Prostate gland (tissue), 2 donors: ENCODE measurements at regions not wholly inside any gene's neighbourhood (a gene's known extent, or its start where the extent isn't known, plus 50 kb on each side); places are given as distances from the start of the nearest gene placed in this dataset.

Experiments
- DNase-seq: peaks from one replicate; pipeline ENCODE4 v3.0.0-alpha.2; 2019; ENCODE audit warnings: low spot score
- H3K27ac ChIP-seq, 2 donors: fragments of 200-600 bp; sonication (generic); 2 replicates each; pipeline ENCODE4 v1.5.1; 2017 to 2019
- H3K27me3 ChIP-seq: fragments of 200-600 bp; sonication (generic); replicated peaks from 2 replicates; pipeline ENCODE4 v1.5.1; 2019; ENCODE audit not compliant: insufficient read depth
- H3K36me3 ChIP-seq, 2 donors: fragments of 200-600 bp; sonication (generic); 1 replicate in 1 of 2; 2 replicates in 1 of 2; pipeline versions ENCODE4 v1.5.1 to v1.8.1; 2017 to 2019
- H3K4me1 ChIP-seq: fragments of 200-600 bp; sonication (generic); replicated peaks from 2 replicates; pipeline ENCODE4 v1.5.1; 2019
- H3K4me3 ChIP-seq, 2 donors: fragments of 200-600 bp; sonication (generic); 2 replicates each; pipeline ENCODE4 v1.5.1; 2017 to 2019
- H3K9me3 ChIP-seq: fragments of 200-600 bp; sonication (generic); 2 replicates; pipeline ENCODE4 v1.5.1; 2017
- CTCF ChIP-seq, 4 experiments: fragments of 200-600 bp in 2 of 4; fragments of 450-650 bp in 2 of 4; sonication (generic) in 2 of 4; IDR thresholded peaks; 1 replicate in 3 of 4; 2 replicates in 1 of 4; pipeline ENCODE4 v1.5.1; 2016 to 2019; ENCODE audit warnings: antibody characterized with exemption in 4 of 4, mild to moderate bottlenecking in 2 of 4, moderate library complexity in 2 of 4
- POLR2A ChIP-seq: fragments of 450-650 bp; IDR thresholded peaks from one replicate; pipeline ENCODE4 v1.6.1; 2016; ENCODE audit warnings: antibody characterized with exemption, mild to moderate bottlenecking
- POLR2AphosphoS5 ChIP-seq: sonication (generic); formaldehyde crosslinking; IDR thresholded peaks from one replicate; pipeline ENCODE4 v1.6.1; 2017; ENCODE audit warnings: antibody characterized with exemption
- WGBS: methylation state at CpG from one replicate; pipeline ENCODE4 v1.1.5; 2018; 5-methylcytosine and 5-hydroxymethylcytosine counted together
- intact Hi-C: fragments of 100-400 bp; cut with DNase I; formaldehyde crosslinking; loops from one replicate; pipeline ENCODE4 v1.14.2; 2022

GRCh38 chr1:224061436-224061835, 52.5 kb upstream of the FBXO28 start:
- TF ChIP-seq CTCF (IDR thresholded peaks at IDR 0.05) (no peak), POLR2AphosphoS5 (no peak), POLR2A (no peak)
- no peaks in the 10 kb centered on the region for H3K36me3 ChIP-seq
- no peak overlapping the region for H3K27ac ChIP-seq
- H3K4me1 ChIP-seq: no peaks in the 10 kb centered on the region
- no peak overlapping the region for H3K4me3 ChIP-seq
- WGBS: 62% methylated on average over 2 of the region's 2 CpGs
- H3K27me3 ChIP-seq: no peaks in the 10 kb centered on the region
- intact Hi-C loops: no loop called here
- DNase-seq: no peak
- H3K9me3 ChIP-seq: no peaks in the 10 kb centered on the region

GRCh38 chr1:224059897-224060427, 53.9 kb upstream of the FBXO28 start:
- Histone ChIP-seq H3K4me3 (no peak overlapping the region), H3K4me1 (no peaks in the 10 kb centered on the region), H3K27ac (no peak overlapping the region), H3K9me3 (no peaks in the 10 kb centered on the region), H3K36me3 (no peaks in the 10 kb centered on the region), H3K27me3 (no peaks in the 10 kb centered on the region)
- TF ChIP-seq POLR2AphosphoS5: no peak
- no peak for TF ChIP-seq POLR2A
- no peak for TF ChIP-seq CTCF (IDR thresholded peaks at IDR 0.05)
- WGBS: 86% methylated on average over 6 of the region's 6 CpGs
- intact Hi-C loops: no loop called here
- DNase-seq: no peak

- WGBS: 89% methylated on average over 5 of the region's 5 CpGs
- Histone ChIP-seq H3K36me3 (no peaks in the 10 kb centered on the region), H3K27ac (no peak overlapping the region), H3K4me3 (no peak overlapping the region), H3K9me3 (no peaks in the 10 kb centered on the region), H3K4me1 (no peaks in the 10 kb centered on the region), H3K27me3 (no peaks in the 10 kb centered on the region)
- intact Hi-C loops: no loop called here
- no peak for TF ChIP-seq POLR2A
- TF ChIP-seq CTCF (IDR thresholded peaks at IDR 0.05): no peak
- TF ChIP-seq POLR2AphosphoS5: no peak
- DNase-seq: no peak
These were observed 55.6 kb upstream of the FBXO28 start for GRCh38 chr1:224058303-224058702.

GRCh38 chr1:224057461-224058199, 56.3 kb upstream of the FBXO28 start:
- Histone ChIP-seq H3K36me3 (no peaks in the 10 kb centered on the region), H3K27ac (no peak overlapping the region), H3K27me3 (no peaks in the 10 kb centered on the region), H3K4me1 (no peaks in the 10 kb centered on the region), H3K4me3 (no peak overlapping the region), H3K9me3 (no peaks in the 10 kb centered on the region)
- TF ChIP-seq POLR2AphosphoS5 (no peak), CTCF (IDR thresholded peaks at IDR 0.05) (no peak), POLR2A (no peak)
- WGBS: 87% methylated on average over 7 of the region's 7 CpGs
- no peak for DNase-seq
- intact Hi-C loops: no loop called here

GRCh38 chr1:224054611-224055010, 59.3 kb upstream of the FBXO28 start:
- no peak for DNase-seq
- H3K9me3 ChIP-seq: no peaks in the 10 kb centered on the region
- H3K4me1 ChIP-seq: no peaks in the 10 kb centered on the region
- intact Hi-C loops: no loop called here
- WGBS: 68% methylated on average over 3 of the region's 3 CpGs
- no peak overlapping the region for H3K27ac ChIP-seq
- no peaks in the 10 kb centered on the region for H3K27me3 ChIP-seq
- TF ChIP-seq POLR2A (no peak), CTCF (IDR thresholded peaks at IDR 0.05) (no peak), POLR2AphosphoS5 (no peak)
- no peaks in the 10 kb centered on the region for H3K36me3 ChIP-seq
- H3K4me3 ChIP-seq: no peak overlapping the region
